Choroid plexus epithelial cell (primary cell): ENCODE measurements at regions not wholly inside any gene's neighbourhood (a gene's known extent, or its start where the extent isn't known, plus 50 kb on each side); places are given as distances from the start of the nearest gene placed in this dataset.

Source experiments
- DNase-seq: peaks from one replicate; pipeline ENCODE4 v3.0.0-alpha.2; 2010; ENCODE audit warnings: low read depth
- H3K4me3 ChIP-seq: 2 replicates; pipeline ENCODE4 v1.5.1; 2011; ENCODE audit warnings: low read depth, mild to moderate bottlenecking, control low read depth, low read length, moderate library complexity
- TF ChIP-seq, protein P1 (sequence below): conservative IDR thresholded peaks from 2 replicates; pipeline ENCODE4 v1.5.1; 2011; ENCODE audit warnings: low read depth, mild to moderate bottlenecking, control low read depth, inconsistent platforms, low read length, moderate library complexity

- H3K4me3 ChIP-seq = no peak overlapping the region
- peak; percentile 87 for DNase-seq
- TF ChIP-seq, protein P1, sequence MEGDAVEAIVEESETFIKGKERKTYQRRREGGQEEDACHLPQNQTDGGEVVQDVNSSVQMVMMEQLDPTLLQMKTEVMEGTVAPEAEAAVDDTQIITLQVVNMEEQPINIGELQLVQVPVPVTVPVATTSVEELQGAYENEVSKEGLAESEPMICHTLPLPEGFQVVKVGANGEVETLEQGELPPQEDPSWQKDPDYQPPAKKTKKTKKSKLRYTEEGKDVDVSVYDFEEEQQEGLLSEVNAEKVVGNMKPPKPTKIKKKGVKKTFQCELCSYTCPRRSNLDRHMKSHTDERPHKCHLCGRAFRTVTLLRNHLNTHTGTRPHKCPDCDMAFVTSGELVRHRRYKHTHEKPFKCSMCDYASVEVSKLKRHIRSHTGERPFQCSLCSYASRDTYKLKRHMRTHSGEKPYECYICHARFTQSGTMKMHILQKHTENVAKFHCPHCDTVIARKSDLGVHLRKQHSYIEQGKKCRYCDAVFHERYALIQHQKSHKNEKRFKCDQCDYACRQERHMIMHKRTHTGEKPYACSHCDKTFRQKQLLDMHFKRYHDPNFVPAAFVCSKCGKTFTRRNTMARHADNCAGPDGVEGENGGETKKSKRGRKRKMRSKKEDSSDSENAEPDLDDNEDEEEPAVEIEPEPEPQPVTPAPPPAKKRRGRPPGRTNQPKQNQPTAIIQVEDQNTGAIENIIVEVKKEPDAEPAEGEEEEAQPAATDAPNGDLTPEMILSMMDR = peak; percentile 91
These were observed 409.5 kb downstream of the SLC6A15 start for GRCh38 chr12:84502907-84503787.

DNA sequence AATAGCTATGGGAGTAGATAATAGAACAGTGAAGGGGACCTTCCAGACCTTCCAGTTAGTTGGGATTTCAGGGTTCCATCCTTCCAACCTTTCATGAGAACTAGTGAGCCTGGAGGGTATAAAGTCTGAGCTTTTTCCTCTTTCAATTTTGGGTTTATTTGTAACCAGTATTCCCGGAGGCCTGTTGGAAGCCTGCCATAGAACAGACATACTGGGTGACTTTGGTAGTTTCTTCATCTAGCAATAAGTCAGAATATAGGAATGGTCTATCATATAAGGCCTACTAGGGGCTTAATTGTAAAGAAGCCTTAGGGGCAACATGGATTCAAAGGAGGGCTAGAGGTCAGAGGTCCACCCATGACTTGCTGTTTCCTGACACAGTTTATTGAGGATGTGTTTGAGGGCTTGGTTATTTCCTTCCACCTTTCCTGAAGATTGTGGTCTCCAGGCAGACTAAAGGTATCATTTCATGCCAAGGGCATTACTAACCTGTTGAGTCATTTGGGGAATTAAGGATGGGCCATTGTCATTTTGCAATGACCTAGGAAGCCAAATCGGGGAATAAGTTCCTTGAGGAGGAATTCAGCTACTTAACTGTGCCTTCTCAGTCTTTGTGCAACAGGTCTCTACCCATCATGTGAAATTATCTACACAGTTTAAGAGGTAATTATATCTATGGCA is 410.3 kb downstream of the SLC6A15 start:
- TF ChIP-seq, protein P1 = no peak
- DNase-seq = no peak

GRCh38 chr12:84497819-84498218 is 414.8 kb downstream of the SLC6A15 start:
- TF ChIP-seq, protein P1 = peak; percentile 79
- DNase-seq = peak; percentile 67
- no peak overlapping the region for H3K4me3 ChIP-seq

More for the DNA sequence above, 410.3 kb downstream of the SLC6A15 start:
- no peak overlapping the region for H3K4me3 ChIP-seq

GRCh38 chr12:84495711-84496110 is 416.9 kb downstream of the SLC6A15 start:
- no peak overlapping the region for H3K4me3 ChIP-seq
- TF ChIP-seq, protein P1 = no peak

GRCh38 chr12:84492351-84492883 is 420.2 kb downstream of the SLC6A15 start:
- no peak overlapping the region for H3K4me3 ChIP-seq
- no peak for DNase-seq
- TF ChIP-seq, protein P1 = no peak

More at GRCh38 chr12:84495711-84496110, 416.9 kb downstream of the SLC6A15 start:
- DNase-seq = no peak

DNA sequence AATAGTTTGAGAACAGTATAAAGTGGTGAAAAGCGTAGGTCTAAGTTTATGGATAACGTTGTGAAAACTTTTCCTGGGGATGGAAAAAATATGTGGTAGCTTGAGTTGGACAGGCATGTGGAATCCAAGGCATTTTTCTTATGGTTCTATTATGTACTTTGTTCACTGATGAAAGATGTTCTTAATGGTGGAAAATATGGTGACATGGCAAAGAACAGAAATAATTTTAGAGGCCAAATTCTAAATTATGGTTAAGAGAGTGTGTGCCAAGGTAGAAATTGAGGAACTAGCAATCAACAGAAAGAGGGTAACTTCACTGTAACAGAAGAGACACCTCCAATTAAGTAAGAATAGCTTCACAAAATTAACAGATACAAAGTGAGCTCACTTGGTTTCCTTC is 427.8 kb downstream of the SLC6A15 start:
- TF ChIP-seq, protein P1 = no peak
- no peak overlapping the region for H3K4me3 ChIP-seq
- DNase-seq = no peak
